Ovary (tissue), 7 donors: ENCODE measurements at regions not wholly inside any gene's neighbourhood (a gene's known extent, or its start where the extent isn't known, plus 50 kb on each side); places are given as distances from the start of the nearest gene placed in this dataset.

ENCODE experiments used
- DNase-seq, 5 donors: peaks; one replicate each; pipeline ENCODE4 v3.0.0-alpha.2; 2019 to 2020
- H3K27ac ChIP-seq, 2 donors: fragments of 200-600 bp; one replicate each; pipeline versions ENCODE4 v1.5.1 to v1.8.0; 2019 to 2022
- H3K27me3 ChIP-seq: fragments of 200-600 bp; one replicate; pipeline ENCODE4 v1.8.0; 2022
- H3K36me3 ChIP-seq: fragments of 200-600 bp; sonication (generic); one replicate; pipeline ENCODE4 v1.5.1; 2019
- H3K4me1 ChIP-seq: one replicate; pipeline ENCODE4 v1.8.1; 2013; ENCODE audit warnings: mild to moderate bottlenecking, moderate library complexity; ENCODE audit not compliant: insufficient read depth
- H3K4me3 ChIP-seq: fragments of 200-600 bp; sonication (generic); one replicate; pipeline ENCODE4 v1.5.1; 2017
- H3K9me3 ChIP-seq, 2 donors: fragments of 200-600 bp in 1 of 2; sonication (generic) in 1 of 2; one replicate each; pipeline versions ENCODE4 v1.5.1 to v1.8.1; 2013 to 2019; ENCODE audit warnings: mild to moderate bottlenecking in 1 of 2, moderate library complexity in 1 of 2
- CTCF ChIP-seq, 3 donors: fragments of 450-650 bp in 2 of 3; fragments of 200-600 bp in 1 of 3; IDR thresholded peaks; one replicate each; pipeline versions ENCODE4 v1.5.1 to v1.8.0; 2016 to 2022; ENCODE audit warnings: antibody characterized with exemption in 3 of 3, mild to moderate bottlenecking in 1 of 3
- EP300 ChIP-seq: sonication (generic); formaldehyde crosslinking; IDR thresholded peaks from one replicate; pipeline ENCODE4 v1.6.1; 2017; ENCODE audit warnings: antibody characterized with exemption
- POLR2A ChIP-seq: fragments of 450-650 bp; IDR thresholded peaks from one replicate; pipeline ENCODE4 v1.6.1; 2017; ENCODE audit warnings: antibody characterized with exemption, mild to moderate bottlenecking, moderate library complexity
- WGBS, 3 donors: extraction: QIAGEN DNeasy Blood & Tissue Kit in 1 of 3; methylation state at CpG; one replicate each; pipeline versions ENCODE4 v1.1.5 to v1.1.7; 2013 to 2017; 5-methylcytosine and 5-hydroxymethylcytosine counted together
- intact Hi-C, 4 donors: fragments of 100-400 bp; cut with DNase I; formaldehyde crosslinking; loops; one replicate each; pipeline versions ENCODE4 v1.11.0 to v1.15.1; 2022 to 2023
- donor health status: DM: no; HTN: no; CAD: no; lungs with moderate emphysema.
- donor health status: DM: no; HTN: no; CAD: no.
- donor health status: Bipolar disorder and iron deficiency.
- donor health status: DM: no; HTN: no; CAD: no.
- donor health status: DM: yes; HTN: yes; CAD: no.

- no peaks in the 10 kb centered on the region for H3K9me3 ChIP-seq
- H3K4me3 ChIP-seq, result no peak overlapping the region
- WGBS, 3 donors, result 78 to 82% (median 81%) methylated on average over 2 of the region's 2 CpGs
- H3K27me3 ChIP-seq, result no peaks in the 10 kb centered on the region
- TF ChIP-seq EP300 (no peak), CTCF (IDR thresholded peaks at IDR 0.05) (no peak), POLR2A (no peak)
- no peaks in the 10 kb centered on the region for H3K4me1 ChIP-seq
- no peaks in the 10 kb centered on the region for H3K36me3 ChIP-seq
- DNase-seq, result no peak
- intact Hi-C loops, result no loop called here
- no peak overlapping the region for H3K27ac ChIP-seq
Measured at GRCh38 chr20:10799735-10800134, 125.9 kb upstream of the JAG1 start.

- intact Hi-C loops, result no loop called here
- whole genome bisulfite sequencing, 3 donors, result 55 to 82% (median 72%) methylated on average over 6 of the region's 6 CpGs
- Histone ChIP-seq H3K36me3 (no peaks in the 10 kb centered on the region), H3K4me1 (no peaks in the 10 kb centered on the region), H3K27ac (no peak overlapping the region), H3K4me3 (no peak overlapping the region), H3K27me3 (no peaks in the 10 kb centered on the region), H3K9me3 (no peaks in the 10 kb centered on the region)
- TF ChIP-seq EP300, result no peak
- TF ChIP-seq CTCF (IDR thresholded peaks at IDR 0.05), result no peak
- no peak for TF ChIP-seq POLR2A
- DNase-seq, result no peak
Measured at GRCh38 chr20:10800288-10800687, 126.5 kb upstream of the JAG1 start.

GRCh38 chr20:10802236-10802635 lies 128.4 kb upstream of the JAG1 start:
- intact Hi-C loops, result no loop called here
- whole genome bisulfite sequencing, 3 donors, result 48 to 67% (median 56%) methylated on average over 3 of the region's 3 CpGs
- DNase-seq, result no peak
- Histone ChIP-seq H3K9me3 (no peaks in the 10 kb centered on the region), H3K27ac (no peak overlapping the region), H3K27me3 (no peaks in the 10 kb centered on the region), H3K4me1 (no peaks in the 10 kb centered on the region), H3K4me3 (no peak overlapping the region), H3K36me3 (no peaks in the 10 kb centered on the region)
- TF ChIP-seq CTCF (IDR thresholded peaks at IDR 0.05), result no peak
- no peak for TF ChIP-seq EP300
- no peak for TF ChIP-seq POLR2A

- Histone ChIP-seq H3K27me3 (no peaks in the 10 kb centered on the region), H3K4me1 (no peaks in the 10 kb centered on the region), H3K27ac (no peak overlapping the region), H3K9me3 (no peaks in the 10 kb centered on the region), H3K36me3 (no peaks in the 10 kb centered on the region), H3K4me3 (no peak overlapping the region)
- intact Hi-C loops, result no loop called here
- no peak for TF ChIP-seq POLR2A
- WGBS, 3 donors, result 66 to 68% (median 66%) methylated on average over 7 of the region's 7 CpGs
- DNase-seq, result no peak
Measured at GRCh38 chr20:10805764-10806163, 132.0 kb upstream of the JAG1 start.

- Histone ChIP-seq H3K36me3 (no peaks in the 10 kb centered on the region), H3K27me3 (no peaks in the 10 kb centered on the region), H3K4me1 (no peaks in the 10 kb centered on the region), H3K27ac (no peak overlapping the region), H3K9me3 (no peaks in the 10 kb centered on the region), H3K4me3 (no peak overlapping the region)
- WGBS, 3 donors, result 56 to 60% (median 58%) methylated on average over 3 of the region's 3 CpGs
- no peak for DNase-seq
- TF ChIP-seq EP300 (no peak), CTCF (IDR thresholded peaks at IDR 0.05) (no peak), POLR2A (no peak)
- intact Hi-C loops, result no loop called here
Measured at GRCh38 chr20:10806539-10806938, 132.7 kb upstream of the JAG1 start.
